ENCODE measurements at regions not wholly inside any gene's neighbourhood (a gene's known extent, or its start where the extent isn't known, plus 50 kb on each side); places are given as distances from the start of the nearest gene placed in this dataset.
A peak's percentile ranks its signal among the peaks of the same experiment; 100 is the strongest.

DNA sequence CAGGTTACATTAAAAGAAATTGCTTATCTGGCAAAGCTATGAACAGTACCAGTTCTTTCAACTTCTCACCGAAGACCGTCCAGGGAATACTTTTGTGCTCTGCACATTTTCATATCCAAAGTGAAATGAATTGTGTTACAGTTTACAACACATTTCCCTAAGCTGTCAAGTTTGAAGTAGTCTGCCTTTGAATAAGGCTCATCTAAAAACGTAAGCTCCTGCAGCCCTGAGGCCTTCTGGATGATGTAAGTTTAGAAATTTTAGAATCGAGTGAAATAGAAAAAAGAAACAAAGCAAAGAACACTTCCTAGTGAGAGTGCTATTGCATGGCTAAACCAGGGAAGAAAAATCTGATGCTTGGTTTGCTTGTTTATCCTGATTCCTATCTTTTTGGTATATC is 653.8 kb downstream of the MMUT start:
- TF ChIP-seq CTCF (IDR thresholded peaks at IDR 0.05) (no peak), ZFX (IDR thresholded peaks at IDR 0.05; ENCODE audit: borderline replicate concordance) (no peak)

GRCh38 chr6:48798296-48798695 is 664.8 kb downstream of the MMUT start:
- no peak overlapping the region for H3K27ac ChIP-seq
- TF ChIP-seq ZFX (IDR thresholded peaks at IDR 0.05; ENCODE audit: borderline replicate concordance) = no peak
- no peak for TF ChIP-seq CTCF (IDR thresholded peaks at IDR 0.05)

More for the DNA sequence above, 653.8 kb downstream of the MMUT start:
- H3K27ac ChIP-seq = no peak overlapping the region

GRCh38 chr6:48782225-48782624 is 671.2 kb upstream of the PTCHD4 start:
- no peak overlapping the region for H3K27ac ChIP-seq
- TF ChIP-seq ZFX (IDR thresholded peaks at IDR 0.05; ENCODE audit: borderline replicate concordance) = no peak
- TF ChIP-seq CTCF (IDR thresholded peaks at IDR 0.05) = no peak

GRCh38 chr6:48777411-48777810 is 666.4 kb upstream of the PTCHD4 start:
- H3K27ac ChIP-seq = no peak overlapping the region
- TF ChIP-seq ZFX (IDR thresholded peaks at IDR 0.05; ENCODE audit: borderline replicate concordance) = no peak

DNA sequence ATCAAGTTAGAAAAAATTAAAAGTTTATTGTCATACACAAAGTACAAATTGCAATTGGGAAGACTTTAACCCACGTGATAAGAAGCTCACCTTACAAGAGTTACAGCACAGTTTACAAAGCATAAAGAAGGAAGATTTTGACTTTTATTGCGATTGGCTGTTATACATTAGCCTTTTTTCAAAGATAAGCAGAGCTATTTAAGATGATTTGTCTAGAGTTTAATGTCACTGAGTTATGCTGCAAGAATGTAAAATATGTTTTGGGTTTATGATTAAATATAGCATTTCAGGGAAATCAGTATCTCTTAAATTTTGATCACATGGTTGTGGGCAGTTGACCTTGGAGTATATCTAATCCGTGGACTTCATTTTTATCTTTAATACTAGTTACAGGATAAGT is 664.2 kb upstream of the PTCHD4 start:
- no peak overlapping the region for H3K27ac ChIP-seq

DNA sequence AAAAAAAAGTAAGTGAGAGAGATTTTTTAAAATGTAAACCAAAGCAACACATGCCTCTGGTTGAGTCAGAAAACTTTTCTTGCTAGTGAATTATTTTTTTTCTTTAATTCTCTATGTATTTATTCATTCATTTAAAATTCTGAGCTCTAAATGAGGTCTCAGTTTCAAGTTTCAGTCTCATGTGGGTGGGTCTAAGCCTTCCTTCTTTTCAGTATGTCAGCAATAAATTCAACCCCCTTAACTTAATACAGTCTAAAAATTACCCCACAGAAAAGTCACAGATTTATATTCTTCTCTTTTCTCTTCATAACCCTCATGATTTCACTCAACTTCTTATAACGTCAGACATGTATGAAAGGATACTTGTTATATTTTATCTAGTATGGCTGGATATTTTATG is 663.3 kb upstream of the PTCHD4 start:
- no peak overlapping the region for H3K27ac ChIP-seq
- no peak for TF ChIP-seq ZFX (IDR thresholded peaks at IDR 0.05; ENCODE audit: borderline replicate concordance)
- no peak for TF ChIP-seq CTCF (IDR thresholded peaks at IDR 0.05)

More for the DNA sequence above, 664.2 kb upstream of the PTCHD4 start:
- TF ChIP-seq ZFX (IDR thresholded peaks at IDR 0.05; ENCODE audit: borderline replicate concordance) (no peak), CTCF (IDR thresholded peaks at IDR 0.05) (no peak)

DNA sequence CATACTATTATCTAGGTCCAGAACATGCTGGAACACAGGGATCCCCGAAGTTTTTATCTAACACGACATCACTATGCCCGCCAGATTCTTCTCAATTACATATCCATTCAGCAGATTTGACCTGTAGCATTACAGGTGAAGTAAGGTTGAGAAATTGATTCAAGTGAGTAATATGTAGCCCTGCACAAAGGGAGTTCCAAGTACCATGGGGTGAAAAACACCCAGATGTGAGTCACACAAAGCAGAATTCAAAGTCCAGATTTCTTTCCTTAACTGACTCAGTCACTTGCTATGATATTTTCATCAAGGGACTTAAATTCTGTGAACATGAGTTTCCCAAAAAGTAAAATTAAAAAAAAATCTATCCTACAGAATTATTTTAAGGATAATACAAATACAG is 655.4 kb upstream of the PTCHD4 start:
- TF ChIP-seq CTCF (IDR thresholded peaks at IDR 0.05) (no peak), ZFX (IDR thresholded peaks at IDR 0.05; ENCODE audit: borderline replicate concordance) (no peak)
- H3K27ac ChIP-seq = no peak overlapping the region

GRCh38 chr6:48765352-48765961 is 654.5 kb upstream of the PTCHD4 start:
- TF ChIP-seq CTCF (IDR thresholded peaks at IDR 0.05) (peak; percentile 84), ZFX (IDR thresholded peaks at IDR 0.05; ENCODE audit: borderline replicate concordance) (no peak)
- no peak overlapping the region for H3K27ac ChIP-seq
